ENCODE measurements at regions not wholly inside any gene's neighbourhood (a gene's known extent, or its start where the extent isn't known, plus 50 kb on each side); places are given as distances from the start of the nearest gene placed in this dataset.
"Not testable (repeated sequence)": the region's sequence is repeated elsewhere in the genome, so short reads cannot be mapped to it uniquely, and the experiment has no call there.

GRCh38 chr14:36465178-36465577, 54.9 kb downstream of the NKX2-1 start:
- no peak for DNase-seq

- DNase-seq, result no peak
These were observed 57.1 kb downstream of the NKX2-1 start for GRCh38 chr14:36462890-36463289.

- DNase-seq, result peak; percentile 50
These were observed 64.8 kb downstream of the NKX2-1 start for GRCh38 chr14:36455241-36455627.

- DNase-seq, result peak; percentile 67
These were observed 65.3 kb downstream of the NKX2-1 start for GRCh38 chr14:36454599-36455240.

GRCh38 chr14:36452860-36453259, 67.2 kb downstream of the NKX2-1 start:
- peak; percentile 78 for DNase-seq

- peak; percentile 100 for DNase-seq
These were observed 68.5 kb downstream of the NKX2-1 start for GRCh38 chr14:36451310-36452065.

GRCh38 chr14:36450550-36450949, 69.5 kb downstream of the NKX2-1 start:
- DNase-seq, result peak; percentile 9

- DNase-seq, result no peak
These were observed 70.1 kb downstream of the NKX2-1 start for GRCh38 chr14:36449903-36450302.

GRCh38 chr14:36443374-36443773, 76.7 kb downstream of the NKX2-1 start:
- no peak for DNase-seq

GRCh38 chr14:36442824-36443241, 77.2 kb downstream of the NKX2-1 start:
- no peak for DNase-seq

- DNase-seq, result no peak
These were observed 78.7 kb downstream of the NKX2-1 start for GRCh38 chr14:36441283-36441682.

GRCh38 chr14:36439766-36440165, 80.3 kb downstream of the NKX2-1 start:
- DNase-seq, result peak; percentile 68

GRCh38 chr14:36438883-36439282, 81.1 kb downstream of the NKX2-1 start:
- peak; percentile 82 for DNase-seq

GRCh38 chr14:36430662-36431084, 89.4 kb downstream of the NKX2-1 start:
- no peak for DNase-seq

GRCh38 chr14:36430169-36430568, 89.9 kb downstream of the NKX2-1 start:
- DNase-seq, result no peak

- no peak for DNase-seq
These were observed 90.3 kb downstream of the NKX2-1 start for GRCh38 chr14:36429692-36430091.

- DNase-seq, result no peak
These were observed 91.7 kb downstream of the NKX2-1 start for GRCh38 chr14:36428350-36428749.

GRCh38 chr14:36426836-36427235, 93.2 kb downstream of the NKX2-1 start:
- DNase-seq, result peak; percentile 98

GRCh38 chr14:36426113-36426512, 93.9 kb downstream of the NKX2-1 start:
- DNase-seq, result no peak

- peak; percentile 96 for DNase-seq
These were observed 95.4 kb downstream of the NKX2-1 start for GRCh38 chr14:36424478-36425102.

- no peak for DNase-seq
These were observed 96.6 kb downstream of the NKX2-1 start for GRCh38 chr14:36423430-36423829.

- no peak for DNase-seq
These were observed 99.8 kb upstream of the MBIP start for GRCh38 chr14:36420149-36420687.

- DNase-seq, result no peak
These were observed 98.5 kb upstream of the MBIP start for GRCh38 chr14:36418937-36419336.

GRCh38 chr14:36411951-36412350, 91.5 kb upstream of the MBIP start:
- not testable (repeated sequence) for DNase-seq

All from DMS79 (cell line).